ENCODE measurements at regions not wholly inside any gene's neighbourhood (a gene's known extent, or its start where the extent isn't known, plus 50 kb on each side); places are given as distances from the start of the nearest gene placed in this dataset.

DNA sequence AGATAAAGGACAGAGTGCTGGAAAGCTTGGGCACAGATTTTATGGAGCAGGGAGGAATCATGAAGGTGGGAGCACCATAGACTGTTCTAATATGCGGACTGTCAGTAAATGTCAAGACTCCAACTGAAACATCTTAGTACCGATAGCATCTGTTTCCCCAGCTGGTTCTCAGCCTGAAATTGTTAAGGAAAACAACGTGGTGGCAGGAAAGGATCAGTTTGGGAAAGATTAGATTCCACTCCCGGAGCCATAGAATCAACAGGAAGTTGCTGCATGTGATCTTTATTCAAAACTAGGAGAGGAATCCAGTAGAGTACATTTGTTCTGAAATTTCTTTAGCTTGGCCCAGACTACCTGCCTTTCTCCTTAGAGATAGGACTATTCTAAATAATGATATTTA is 559.1 kb downstream of the CSNK1G3 start:
- Histone ChIP-seq H3K4me1 (replicated peaks in 1 of 2; ENCODE audit: control insufficient read depth in 2 of 2, insufficient read depth in 2 of 2, low read length in 2 of 2) (no peaks in the 10 kb centered on the region), H3K4me2 (ENCODE audit: insufficient read depth, low read length) (no peak overlapping the region), H3K9me3 (replicated peaks; ENCODE audit: control insufficient read depth, insufficient read depth, low read depth, low read length) (no peaks in the 10 kb centered on the region), H3K9me1 (ENCODE audit: control insufficient read depth, insufficient read depth, low read length) (no peaks in the 10 kb centered on the region), H4K20me1 (replicated peaks; ENCODE audit: control insufficient read depth, insufficient read depth, low read length) (no peaks in the 10 kb centered on the region), H3K4me3 (no peak overlapping the region), H2AFZ (ENCODE audit: low read depth, low read length) (no peak overlapping the region), H3K27me3 (ENCODE audit: control insufficient read depth in 2 of 2, insufficient read depth in 2 of 2, low read length in 2 of 2) (no peaks in the 10 kb centered on the region), H3K36me3 (ENCODE audit: control insufficient read depth, insufficient read depth, low read length) (no peaks in the 10 kb centered on the region), H3K79me2 (ENCODE audit: control insufficient read depth, insufficient read depth, low read length) (no peaks in the 10 kb centered on the region), H3K9ac (ENCODE audit: insufficient read depth in 1 of 2, low read depth in 2 of 2, low read length in 2 of 2) (no peak overlapping the region), H3K27ac (ENCODE audit: extremely low read depth, low read depth, low read length) (no peak overlapping the region)
- FAIRE-seq (no peak), DNase-seq (ENCODE audit: extremely low read depth in 1 of 4, low spot score in 3 of 4) (no peak), ATAC-seq (no peak)
- ChIA-PET POLR2A (no interaction called here), CTCF (ENCODE audit: low intra/inter-chr PET ratio) (no interaction called here)
- in situ Hi-C loops (cut with MboI) = no loop called here
- BruUV-seq (replicated peaks) = no TSS peak
- WGBS (ENCODE audit: insufficient coverage, low coverage, missing lambda C conversion rate) = 0% methylated on average over 4 of the region's 4 CpGs
- intact Hi-C loops (cut with micrococcal nuclease) = no loop called here
- TF ChIP-seq, protein P1, sequence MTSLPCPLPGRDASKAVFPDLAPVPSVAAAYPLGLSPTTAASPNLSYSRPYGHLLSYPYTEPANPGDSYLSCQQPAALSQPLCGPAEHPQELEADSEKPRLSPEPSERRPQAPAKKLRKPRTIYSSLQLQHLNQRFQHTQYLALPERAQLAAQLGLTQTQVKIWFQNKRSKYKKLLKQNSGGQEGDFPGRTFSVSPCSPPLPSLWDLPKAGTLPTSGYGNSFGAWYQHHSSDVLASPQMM (CRISPR knock-in tag; IDR thresholded peaks at IDR 0.05) = no peak
- TF ChIP-seq, protein P2, sequence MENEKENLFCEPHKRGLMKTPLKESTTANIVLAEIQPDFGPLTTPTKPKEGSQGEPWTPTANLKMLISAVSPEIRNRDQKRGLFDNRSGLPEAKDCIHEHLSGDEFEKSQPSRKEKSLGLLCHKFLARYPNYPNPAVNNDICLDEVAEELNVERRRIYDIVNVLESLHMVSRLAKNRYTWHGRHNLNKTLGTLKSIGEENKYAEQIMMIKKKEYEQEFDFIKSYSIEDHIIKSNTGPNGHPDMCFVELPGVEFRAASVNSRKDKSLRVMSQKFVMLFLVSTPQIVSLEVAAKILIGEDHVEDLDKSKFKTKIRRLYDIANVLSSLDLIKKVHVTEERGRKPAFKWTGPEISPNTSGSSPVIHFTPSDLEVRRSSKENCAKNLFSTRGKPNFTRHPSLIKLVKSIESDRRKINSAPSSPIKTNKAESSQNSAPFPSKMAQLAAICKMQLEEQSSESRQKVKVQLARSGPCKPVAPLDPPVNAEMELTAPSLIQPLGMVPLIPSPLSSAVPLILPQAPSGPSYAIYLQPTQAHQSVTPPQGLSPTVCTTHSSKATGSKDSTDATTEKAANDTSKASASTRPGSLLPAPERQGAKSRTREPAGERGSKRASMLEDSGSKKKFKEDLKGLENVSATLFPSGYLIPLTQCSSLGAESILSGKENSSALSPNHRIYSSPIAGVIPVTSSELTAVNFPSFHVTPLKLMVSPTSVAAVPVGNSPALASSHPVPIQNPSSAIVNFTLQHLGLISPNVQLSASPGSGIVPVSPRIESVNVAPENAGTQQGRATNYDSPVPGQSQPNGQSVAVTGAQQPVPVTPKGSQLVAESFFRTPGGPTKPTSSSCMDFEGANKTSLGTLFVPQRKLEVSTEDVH (IDR thresholded peaks at IDR 0.05; ENCODE audit: low read depth, partially characterized antibody) = no peak
- TF ChIP-seq ZNF175 (CRISPR knock-in tag; IDR thresholded peaks at IDR 0.05; ENCODE audit: low read depth) = no peak
- TF ChIP-seq ZNF507 (tag; conservative IDR thresholded peaks at IDR 0.05) = no peak
- TF ChIP-seq HCFC1 (IDR thresholded peaks at IDR 0.05; ENCODE audit: low read depth, low read length) = no peak
- no peak for TF ChIP-seq NFIC (IDR thresholded peaks at IDR 0.05)
- TF ChIP-seq ZNF395 (CRISPR knock-in tag; IDR thresholded peaks at IDR 0.05) = no peak
- no peak for TF ChIP-seq MYNN (IDR thresholded peaks at IDR 0.05)
- TF ChIP-seq MYNN (CRISPR knock-in tag; IDR thresholded peaks at IDR 0.05) = no peak
- no peak for TF ChIP-seq CBX5 (IDR thresholded peaks at IDR 0.05; ENCODE audit: borderline replicate concordance, low read depth)
- TF ChIP-seq, protein P3, sequence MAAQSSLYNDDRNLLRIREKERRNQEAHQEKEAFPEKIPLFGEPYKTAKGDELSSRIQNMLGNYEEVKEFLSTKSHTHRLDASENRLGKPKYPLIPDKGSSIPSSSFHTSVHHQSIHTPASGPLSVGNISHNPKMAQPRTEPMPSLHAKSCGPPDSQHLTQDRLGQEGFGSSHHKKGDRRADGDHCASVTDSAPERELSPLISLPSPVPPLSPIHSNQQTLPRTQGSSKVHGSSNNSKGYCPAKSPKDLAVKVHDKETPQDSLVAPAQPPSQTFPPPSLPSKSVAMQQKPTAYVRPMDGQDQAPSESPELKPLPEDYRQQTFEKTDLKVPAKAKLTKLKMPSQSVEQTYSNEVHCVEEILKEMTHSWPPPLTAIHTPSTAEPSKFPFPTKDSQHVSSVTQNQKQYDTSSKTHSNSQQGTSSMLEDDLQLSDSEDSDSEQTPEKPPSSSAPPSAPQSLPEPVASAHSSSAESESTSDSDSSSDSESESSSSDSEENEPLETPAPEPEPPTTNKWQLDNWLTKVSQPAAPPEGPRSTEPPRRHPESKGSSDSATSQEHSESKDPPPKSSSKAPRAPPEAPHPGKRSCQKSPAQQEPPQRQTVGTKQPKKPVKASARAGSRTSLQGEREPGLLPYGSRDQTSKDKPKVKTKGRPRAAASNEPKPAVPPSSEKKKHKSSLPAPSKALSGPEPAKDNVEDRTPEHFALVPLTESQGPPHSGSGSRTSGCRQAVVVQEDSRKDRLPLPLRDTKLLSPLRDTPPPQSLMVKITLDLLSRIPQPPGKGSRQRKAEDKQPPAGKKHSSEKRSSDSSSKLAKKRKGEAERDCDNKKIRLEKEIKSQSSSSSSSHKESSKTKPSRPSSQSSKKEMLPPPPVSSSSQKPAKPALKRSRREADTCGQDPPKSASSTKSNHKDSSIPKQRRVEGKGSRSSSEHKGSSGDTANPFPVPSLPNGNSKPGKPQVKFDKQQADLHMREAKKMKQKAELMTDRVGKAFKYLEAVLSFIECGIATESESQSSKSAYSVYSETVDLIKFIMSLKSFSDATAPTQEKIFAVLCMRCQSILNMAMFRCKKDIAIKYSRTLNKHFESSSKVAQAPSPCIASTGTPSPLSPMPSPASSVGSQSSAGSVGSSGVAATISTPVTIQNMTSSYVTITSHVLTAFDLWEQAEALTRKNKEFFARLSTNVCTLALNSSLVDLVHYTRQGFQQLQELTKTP (IDR thresholded peaks at IDR 0.05; ENCODE audit: low read depth in 1 of 2, partially characterized antibody in 2 of 2) = no peak
- TF ChIP-seq CREB5 (CRISPR knock-in tag; IDR thresholded peaks at IDR 0.05) = no peak
- no peak for TF ChIP-seq SMAD1 (IDR thresholded peaks at IDR 0.05; ENCODE audit: low read depth, low read length, partially characterized antibody)

All from K562 (cell line).